ENCODE measurements at regions not wholly inside any gene's neighbourhood (a gene's known extent, or its start where the extent isn't known, plus 50 kb on each side); places are given as distances from the start of the nearest gene placed in this dataset.

- no peak for TF ChIP-seq CTCF (IDR thresholded peaks at IDR 0.05)
- no peak for TF ChIP-seq POLR2AphosphoS5 (IDR thresholded peaks at IDR 0.05)
- TF ChIP-seq POLR2A (IDR thresholded peaks at IDR 0.05), result no peak
Observed at GRCh38 chr5:93925321-93925720, 183.9 kb upstream of the POU5F2 start.
